8988T (cell line): ENCODE measurements at regions not wholly inside any gene's neighbourhood (a gene's known extent, or its start where the extent isn't known, plus 50 kb on each side); places are given as distances from the start of the nearest gene placed in this dataset.
"Not testable (repeated sequence)": the region's sequence is repeated elsewhere in the genome, so short reads cannot be mapped to it uniquely, and the experiment has no call there.

Experiments used
- DNase-seq: peaks from one replicate; pipeline ENCODE4 v3.0.0; 2011

DNA sequence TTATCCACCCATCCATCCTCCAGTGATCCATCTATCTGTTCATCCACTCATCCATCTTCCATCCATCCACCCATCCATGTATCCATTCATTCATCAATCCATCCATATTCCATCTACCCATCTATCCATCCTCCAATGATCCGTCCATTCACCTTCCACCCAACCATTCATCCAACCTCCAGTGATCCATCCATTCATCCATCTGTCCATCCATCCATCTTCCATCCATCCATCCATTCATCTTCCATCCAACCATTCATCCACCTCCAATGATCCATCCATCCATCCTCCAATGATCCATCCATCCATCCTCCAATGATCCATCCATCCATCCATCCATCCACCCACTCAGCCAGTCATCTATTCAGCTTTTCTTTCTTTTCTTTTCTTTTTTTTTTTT is 156.5 kb upstream of the WSCD1 start:
- no peak for DNase-seq

DNA sequence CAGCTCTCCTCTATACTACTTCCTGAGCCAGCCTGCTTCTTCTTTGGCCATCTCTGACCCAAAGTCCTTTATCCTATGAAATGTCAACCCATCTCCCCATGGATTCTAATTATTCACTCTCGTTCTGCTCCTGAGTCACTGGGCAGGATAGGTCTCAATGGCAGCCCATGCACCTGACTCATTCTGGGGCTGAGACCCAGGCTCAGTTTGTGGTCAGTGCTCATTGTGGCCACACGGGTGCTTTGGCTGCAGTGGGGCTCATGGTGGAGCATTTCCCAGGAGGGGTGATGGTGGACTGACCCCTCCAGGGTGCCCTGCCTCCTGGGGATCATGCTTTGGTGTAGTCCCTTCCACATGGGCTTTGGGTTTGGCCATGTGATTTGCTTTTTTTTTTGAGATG is 154.8 kb upstream of the WSCD1 start:
- DNase-seq, result no peak

DNA sequence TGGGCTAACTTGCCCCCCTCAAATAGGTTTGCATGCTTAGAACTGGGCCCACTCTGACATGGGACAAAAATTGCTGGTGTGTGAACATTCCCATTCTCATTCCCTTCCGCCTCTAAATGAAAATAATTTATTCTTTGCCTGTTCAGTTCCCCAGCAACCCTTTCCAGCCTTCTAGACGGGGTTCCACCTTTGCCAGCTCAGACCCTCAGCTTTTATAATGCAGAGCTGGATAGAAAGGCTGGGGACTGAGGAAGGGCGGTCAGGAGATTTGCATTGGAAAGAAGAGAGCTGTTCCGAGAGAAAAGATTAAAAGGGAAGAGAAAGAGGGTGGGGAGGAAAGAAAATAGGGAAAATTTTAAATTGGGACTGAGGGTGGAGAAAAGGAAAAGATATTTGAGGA is 151.1 kb upstream of the WSCD1 start:
- DNase-seq, result no peak

DNA sequence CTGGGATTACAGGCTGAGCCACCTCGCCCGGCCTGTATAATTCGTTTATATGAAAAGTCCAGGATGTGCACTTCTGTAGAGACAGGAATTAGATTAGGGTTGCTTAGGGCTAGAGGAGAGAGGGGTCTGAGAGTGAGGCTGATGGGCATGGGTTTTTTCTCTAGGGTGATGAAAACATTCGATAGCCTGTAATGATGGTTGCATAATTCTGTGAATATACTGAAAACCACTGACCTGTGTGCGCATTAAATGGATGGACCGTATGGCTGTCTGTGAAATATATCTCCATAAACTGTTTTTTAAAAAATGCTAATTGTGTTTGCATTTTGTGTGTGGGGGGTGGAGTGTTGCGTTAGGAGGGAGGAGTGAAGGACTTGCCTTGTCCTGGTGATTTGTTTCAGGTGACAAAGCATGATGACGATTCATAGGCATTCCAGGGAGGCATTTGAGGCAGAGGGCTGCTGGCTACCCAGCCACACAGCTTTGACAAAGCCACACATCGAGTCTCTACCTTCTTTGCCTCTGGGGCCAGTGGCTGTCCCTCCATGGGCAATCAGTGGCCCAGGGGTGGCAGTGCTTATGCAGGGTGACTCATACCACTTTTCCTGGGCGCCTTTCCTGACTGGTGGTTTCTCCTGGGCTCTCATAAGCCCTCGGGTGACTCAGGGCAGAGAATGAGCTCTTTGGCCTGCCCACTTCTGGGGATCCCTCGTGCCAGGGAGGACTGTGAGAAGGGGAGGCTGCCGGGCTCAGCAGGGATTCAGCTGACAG is 148.5 kb upstream of the WSCD1 start:
- no peak for DNase-seq

DNA sequence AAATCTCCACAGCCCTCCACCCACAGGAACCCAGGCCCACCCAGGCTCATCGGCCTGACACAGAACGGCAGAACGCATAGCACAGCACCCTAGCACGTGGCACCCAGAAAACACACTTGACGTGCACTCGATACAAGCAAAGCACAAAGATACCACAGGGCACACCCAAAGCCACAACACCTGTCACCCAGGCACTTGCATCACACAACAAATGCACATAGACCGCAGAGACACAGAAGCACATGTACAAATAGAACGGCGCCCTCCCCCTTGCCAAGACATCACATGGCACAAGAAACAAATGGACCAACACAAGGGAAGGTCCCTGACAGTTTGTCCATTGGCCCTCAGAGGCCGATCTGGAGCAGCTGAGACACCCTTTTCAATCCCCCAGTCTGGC is 147.7 kb upstream of the WSCD1 start:
- DNase-seq, result no peak

DNA sequence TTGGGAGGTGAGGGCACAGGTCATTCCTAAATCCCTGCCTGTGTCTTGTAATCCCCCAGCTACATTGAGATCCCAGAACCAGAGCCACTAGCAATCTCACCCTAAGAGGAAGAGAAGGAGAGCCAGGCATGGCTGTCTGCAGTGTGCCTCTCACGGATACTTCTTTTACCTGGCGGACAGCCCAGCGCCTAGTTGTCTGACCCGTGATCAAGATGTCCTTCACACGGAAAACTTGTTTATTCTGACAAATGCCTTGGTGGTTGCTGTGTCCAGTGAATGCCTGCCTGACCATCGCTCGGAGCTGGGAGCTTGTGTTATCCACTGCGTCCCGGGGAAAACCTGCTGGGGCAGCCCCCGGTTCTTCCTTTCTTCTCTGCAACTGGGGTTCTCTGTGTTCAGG is 140.5 kb upstream of the WSCD1 start:
- DNase-seq, result no peak

DNA sequence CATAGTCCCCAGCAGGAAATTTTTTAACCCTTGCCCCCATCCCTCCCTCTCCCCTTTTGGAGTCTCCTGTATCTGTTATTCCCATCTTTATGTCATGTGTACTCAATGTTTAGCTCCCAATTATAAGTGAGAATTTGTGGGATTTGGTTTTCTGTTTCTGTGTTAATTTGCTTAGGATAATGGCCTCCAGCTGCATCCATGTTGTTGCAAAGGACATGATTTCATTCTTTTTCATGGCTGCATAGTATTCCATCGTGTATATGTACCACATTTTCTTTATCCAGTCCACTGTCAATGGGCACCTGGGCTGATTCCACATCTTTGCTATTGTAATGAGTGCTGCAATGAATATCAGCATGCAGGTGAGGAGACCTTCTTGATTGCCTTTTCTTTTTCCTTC is 139.6 kb upstream of the WSCD1 start:
- not testable (repeated sequence) for DNase-seq

DNA sequence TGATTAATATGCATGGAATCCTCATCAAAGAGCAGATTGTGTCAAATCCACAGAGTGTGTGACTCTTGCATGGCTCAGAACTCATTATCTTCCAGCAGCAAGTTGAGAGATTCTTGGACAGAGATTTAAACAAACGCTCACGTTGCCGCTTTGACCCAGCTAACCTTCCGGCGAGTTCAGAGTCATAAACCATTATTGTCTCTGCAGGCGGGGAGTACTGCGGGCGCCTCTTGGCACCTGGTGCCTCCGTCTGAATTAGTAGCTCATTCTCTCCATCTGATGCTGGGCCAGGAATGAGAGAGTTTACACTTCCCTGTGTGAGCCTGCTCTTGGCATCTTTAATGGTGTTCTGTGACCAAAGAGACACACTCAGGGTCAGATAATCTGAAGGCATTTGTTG is 138.6 kb upstream of the WSCD1 start:
- DNase-seq, result no peak

DNA sequence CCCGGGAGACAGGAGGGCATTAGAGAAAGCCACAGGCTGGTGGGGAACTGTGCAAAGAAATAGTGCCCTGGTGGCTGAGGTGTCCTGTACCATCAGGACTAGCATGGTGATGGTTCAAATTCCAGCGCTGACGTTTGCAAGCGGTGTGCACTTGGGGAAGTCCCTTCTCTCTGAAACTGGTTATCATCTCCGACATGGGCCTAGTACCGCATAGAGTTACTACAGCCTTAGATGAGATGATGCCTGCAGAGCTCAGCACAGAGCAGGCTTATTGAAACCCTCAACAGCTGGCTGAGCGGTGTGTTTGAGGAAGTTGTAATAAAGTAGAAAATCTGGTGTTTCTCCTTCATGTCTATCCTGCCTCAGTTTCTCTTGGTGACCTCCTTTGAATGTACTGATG is 136.7 kb upstream of the WSCD1 start:
- DNase-seq, result no peak

DNA sequence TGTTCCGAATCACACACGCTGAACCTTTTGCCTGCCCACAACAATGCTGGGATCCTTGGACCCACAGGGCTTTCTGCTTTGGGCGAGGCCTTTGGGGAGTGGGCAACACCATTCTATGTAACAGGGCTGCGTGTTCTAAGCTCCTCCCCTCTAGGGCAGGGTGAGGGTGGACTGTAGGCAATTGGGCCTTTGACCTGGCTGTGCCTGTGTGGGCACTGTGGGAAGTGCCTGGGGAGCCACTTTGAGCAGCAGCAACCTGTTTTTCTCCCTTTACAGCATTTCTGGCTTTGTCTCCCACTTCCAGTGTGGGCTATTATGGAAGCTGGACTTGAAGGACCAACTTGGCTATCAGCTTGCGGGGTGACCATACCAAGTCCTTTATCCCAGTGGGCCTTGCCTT is 128.9 kb upstream of the WSCD1 start:
- no peak for DNase-seq

DNA sequence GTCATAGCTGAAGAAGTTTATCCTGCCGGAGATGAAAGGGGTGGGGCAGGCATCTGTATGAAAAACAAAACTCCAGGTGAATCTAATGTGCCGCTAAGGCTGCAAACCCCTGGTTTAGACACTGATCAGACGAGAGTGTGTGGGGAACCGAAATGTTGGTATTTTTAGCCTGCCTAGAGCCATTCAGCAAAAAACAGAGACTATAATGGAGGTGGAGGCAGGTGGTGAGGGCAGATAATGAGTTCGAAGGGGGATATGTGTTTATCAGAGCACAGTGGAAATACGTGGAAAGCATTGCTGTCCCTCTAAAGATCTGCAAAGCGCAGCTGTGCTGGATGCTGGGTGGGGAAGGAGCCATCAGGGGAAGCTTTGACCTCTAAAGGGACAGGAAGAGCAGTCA is 127.5 kb upstream of the WSCD1 start:
- no peak for DNase-seq

DNA sequence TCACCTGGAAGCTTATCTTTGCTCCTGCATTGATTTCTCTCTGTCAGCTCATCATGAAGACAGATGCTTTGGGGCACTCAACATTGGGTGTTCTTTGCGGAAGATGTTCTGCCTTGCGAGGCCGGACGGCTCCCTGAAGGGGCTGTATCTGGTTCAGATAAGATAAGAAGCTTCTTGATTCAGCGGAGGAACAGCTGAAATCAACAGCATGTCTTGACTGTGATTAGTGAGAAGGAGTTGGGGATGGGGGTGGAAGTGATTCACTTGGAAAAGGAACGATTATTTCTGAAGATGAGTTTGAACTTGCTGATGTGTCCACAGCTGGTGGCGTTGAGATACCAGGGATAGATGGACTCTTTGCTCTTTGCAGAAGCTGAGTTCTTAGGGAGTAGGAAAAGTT is 126.9 kb upstream of the WSCD1 start:
- DNase-seq, result no peak

DNA sequence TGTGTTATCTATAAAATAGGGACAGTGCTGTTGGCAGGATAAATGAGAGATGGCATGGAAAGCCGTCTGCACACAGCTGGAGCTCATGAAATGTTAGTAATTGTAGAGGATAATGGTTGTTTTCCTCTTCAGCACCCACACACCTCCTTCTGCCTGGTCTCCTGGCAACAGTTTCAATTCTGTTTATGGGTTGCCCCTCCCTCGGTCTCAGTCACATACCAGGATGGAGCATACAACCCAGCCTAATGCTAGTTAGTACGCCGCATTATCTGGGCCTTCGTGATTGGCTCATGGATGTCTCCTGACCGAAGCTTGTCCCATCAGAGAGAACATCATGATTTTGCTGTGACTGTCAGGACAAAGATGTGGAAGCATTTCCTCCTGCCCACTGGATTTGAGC is 126.2 kb upstream of the WSCD1 start:
- no peak for DNase-seq

DNA sequence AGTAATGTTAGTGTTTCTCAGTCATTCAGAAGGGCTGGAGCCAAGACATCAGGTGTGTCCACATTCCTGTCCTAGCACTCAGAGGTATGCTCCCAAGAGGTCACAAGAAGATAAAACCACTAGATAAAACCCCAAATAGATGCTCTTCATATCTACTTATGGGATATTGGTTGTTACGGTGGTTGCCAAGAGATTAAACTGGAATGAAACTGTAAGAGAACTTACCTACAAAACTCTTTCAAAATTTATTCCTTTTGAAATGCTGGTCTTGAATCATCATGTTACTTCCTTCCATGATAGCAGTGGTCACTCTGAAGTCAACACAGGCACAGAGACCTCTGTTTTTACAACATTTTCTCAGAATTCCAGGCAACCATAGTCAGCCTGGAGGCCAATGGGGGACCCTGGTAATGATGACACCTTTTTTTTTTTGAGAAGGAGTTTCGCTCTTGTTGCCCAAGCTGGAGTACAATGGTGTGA is 122.4 kb upstream of the WSCD1 start:
- DNase-seq, result no peak

DNA sequence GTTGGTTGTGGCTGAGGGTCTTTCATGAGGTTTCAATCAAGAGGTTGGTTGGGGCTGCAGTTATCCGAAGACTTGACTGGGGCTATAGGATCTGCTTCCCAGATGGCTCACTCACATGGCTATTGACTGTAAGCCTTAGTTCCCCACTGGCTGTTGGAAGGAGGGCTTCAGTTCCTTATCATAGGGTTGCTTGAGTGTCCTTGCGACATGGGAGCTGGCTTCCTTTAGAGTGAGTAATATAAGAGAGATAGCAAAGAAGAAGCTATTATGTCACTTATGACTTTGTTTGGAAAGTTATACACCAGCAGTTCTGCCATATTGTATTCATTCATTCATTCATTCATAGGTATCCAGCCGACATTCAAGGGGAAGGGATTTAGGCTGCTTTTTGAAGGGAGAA is 121.4 kb upstream of the WSCD1 start:
- no peak for DNase-seq

DNA sequence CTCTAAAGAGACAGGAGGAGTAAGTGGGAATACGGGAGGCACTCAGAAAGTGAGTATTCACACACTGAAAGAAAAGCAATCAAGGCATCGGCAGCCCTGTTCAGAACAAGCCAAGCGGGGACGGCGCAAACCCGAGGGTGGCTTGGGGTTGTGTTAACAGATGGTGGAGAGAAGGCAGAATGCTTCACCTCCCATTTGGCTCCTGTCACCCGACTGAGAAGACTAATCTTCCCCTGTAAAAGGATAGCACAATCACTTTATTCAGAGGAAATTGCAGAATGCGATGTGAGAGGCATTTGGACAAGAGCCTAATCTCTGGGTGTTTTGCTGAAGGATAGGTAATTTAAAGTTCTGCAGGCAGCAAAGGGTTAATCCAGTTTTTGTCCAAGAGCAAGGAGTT is 119.3 kb upstream of the WSCD1 start:
- no peak for DNase-seq

DNA sequence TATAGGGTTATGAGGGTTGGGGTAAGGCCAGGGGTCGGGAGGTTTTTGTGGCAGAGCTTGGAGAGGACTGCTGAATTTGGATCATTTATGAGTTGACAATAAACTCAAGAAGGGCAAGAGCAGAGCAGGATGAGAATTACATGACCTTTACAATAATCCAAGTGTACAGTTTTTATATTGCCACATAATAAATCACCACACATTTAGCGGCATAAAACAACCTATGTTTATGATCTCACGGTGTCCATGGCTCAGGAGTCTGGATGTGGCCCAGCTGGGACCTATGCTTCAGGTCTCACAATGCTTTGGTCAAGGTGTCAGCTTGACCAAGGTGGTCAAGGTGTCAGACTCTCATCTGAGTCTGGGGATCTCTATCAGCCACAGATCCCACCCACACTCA is 118.3 kb upstream of the WSCD1 start:
- no peak for DNase-seq

DNA sequence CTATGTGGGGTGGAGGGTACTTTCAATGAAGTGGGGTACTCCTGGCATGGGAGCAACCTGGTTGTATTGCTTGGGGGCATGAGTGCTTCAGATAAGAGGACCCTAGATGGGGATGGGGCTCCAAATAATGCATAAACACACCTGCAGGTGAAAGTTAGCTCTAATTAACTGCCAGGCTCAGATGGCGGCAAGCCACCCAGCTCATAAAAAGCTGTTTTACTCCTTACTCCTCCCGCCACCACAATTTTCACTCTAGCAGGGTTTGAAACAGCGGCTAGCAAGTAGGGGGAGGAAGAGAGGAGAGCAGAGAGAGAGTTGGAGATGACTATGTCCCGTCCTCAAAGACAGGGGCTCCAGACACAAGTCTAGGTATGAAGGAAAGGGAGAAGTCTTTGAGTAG is 117.7 kb upstream of the WSCD1 start:
- no peak for DNase-seq

DNA sequence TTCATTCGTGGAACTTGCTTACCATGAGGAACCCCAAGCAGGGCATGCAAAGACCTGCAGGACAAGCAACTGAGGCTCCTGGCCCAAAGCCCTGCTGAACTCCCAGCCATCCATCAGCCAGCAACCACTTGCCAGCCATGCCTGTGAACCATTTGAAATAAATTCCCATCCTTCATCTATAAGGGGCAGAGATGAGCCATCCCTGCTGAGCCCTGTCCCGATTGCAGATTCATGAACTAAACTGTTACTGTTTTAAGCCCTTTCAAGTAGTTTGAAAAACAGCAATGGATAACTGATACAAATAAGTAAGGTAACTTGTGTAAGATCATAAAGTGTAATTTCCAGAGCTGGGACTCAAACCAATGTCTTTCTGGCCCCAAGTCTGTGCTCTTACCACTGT is 114.4 kb upstream of the WSCD1 start:
- no peak for DNase-seq

DNA sequence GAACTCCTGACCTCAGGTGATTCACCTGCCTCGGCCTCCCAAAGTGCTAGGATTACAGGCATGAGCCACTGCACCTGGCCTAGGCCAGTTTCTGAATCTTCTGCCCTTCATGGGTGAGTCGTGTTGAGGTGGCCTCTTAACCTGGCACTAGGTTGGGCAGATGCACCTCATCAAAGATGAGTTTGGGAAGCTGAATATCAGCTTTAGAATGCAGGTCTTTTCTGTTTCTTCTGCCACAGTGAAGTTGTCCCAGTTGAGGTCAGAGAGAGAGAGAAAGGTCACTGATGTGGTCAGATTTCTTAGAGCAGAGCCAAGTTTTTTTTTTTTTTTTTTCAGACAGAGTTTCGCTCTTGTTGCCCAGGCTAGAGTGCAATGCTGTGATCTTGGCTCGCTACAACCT is 111.3 kb upstream of the WSCD1 start:
- no peak for DNase-seq

DNA sequence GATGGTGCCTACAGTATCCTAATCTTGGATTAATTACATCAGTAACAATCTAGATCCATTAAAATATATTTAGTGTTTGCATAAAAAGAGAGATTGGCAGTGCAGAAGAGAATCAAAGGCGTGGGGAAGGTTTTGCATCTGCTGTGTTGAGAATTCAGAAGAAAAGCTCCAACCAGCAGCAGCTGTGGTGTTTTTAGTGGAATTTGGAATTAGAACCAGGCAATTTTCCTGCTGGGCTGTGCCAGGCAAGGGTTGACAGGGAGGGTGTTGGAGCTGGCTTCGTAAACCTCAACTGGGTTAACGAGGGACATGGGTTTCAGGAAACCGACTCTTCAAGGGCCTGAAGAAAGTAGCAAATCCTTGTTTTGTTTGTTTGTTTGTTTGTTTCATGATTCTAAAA is 107.8 kb upstream of the WSCD1 start:
- no peak for DNase-seq

DNA sequence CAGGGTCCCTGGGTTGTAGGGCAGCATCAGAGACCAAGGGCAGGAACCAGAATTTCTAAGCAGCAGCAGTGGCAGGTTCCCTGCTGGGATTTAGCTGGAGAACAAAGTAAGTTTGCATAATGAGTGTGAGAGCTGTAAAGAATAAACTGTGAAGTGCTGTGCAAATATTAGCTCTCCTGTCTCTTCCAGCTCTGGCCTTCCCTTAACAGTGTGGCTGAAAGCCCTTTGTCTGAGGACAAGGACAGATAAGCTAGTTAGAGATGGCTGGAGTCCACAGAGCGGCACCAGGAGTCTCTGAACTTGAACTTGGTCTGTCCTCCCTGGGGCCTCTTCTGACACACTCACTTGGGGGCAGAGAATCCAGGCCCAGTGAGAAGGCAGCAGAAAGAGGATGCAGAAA is 98.2 kb upstream of the WSCD1 start:
- DNase-seq, result no peak

DNA sequence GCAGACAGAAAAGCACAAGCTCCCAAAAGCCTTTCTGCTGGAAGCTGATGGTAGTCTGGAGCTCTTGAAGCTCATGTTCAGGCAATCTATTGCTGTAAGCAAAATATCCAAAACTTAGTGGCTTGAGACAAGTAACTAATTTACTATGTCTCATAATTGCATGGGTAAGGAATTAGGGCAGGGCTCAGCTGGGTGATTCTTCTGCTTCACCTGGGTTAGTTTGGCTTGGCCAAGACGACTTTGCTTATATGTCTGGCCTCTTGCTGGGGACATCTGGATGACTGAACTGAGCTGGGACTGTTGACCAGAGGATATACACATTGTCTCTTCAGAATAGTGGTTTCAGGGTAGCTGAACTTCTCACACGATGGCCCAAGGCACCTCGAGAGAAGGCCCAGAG is 96.8 kb upstream of the WSCD1 start:
- DNase-seq, result no peak

DNA sequence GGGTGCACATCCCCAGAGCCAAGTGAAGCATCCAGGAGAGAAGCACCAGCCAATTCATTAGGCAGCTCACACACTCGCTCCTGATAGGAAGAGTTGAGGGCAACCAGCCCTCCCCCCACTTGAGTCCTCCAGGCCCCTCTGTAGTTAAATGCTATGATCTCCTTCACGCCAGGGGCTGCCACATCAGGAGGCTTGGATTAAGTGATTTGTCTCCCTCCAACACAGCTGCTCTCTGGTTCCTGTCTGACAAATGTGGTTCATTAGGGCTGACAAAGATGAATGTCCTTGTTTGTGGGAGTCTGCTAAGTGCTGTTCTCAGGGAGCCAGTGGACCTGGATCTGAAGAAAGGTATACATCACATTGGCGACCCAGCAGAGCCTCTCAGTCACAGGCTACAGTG is 94.5 kb upstream of the WSCD1 start:
- no peak for DNase-seq

DNA sequence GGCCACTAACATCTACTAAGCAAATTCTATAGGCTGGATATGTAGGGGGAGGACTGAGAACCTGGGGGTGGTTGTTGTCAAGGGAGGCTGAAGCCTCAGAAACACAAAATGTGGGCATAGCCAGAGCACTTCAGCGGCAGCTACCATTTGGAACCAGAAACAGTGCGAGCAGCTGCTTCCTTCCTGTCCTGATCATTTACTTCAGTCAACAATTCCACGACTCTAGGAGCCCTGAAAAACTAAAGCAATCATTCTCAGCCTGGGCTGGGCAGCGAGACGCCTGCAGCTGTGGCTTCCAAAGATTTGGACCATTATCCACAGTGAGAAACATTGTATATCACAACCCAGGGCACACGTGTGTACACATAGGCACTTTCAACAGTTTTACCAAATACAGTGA is 93.9 kb upstream of the WSCD1 start:
- no peak for DNase-seq

DNA sequence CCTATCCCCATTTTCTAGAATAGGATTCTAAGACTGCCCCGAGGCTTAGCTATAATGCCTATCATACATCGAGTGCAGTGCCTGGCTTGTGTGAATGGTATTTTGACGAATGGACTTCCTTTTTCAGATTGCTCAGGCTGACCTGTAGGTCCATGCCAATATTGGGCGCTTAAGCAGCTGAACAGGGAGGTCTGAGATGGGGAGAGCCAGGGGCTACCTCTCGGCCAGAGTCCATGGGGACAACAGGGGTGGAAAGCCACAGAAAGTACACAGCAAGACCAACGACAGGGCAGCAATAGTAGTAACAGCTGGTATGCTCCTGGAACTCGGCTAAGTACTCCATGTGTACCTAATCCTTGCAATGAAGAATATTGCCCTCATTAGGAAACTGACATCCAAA is 91.7 kb upstream of the WSCD1 start:
- no peak for DNase-seq
